ENCODE measurements at regions not wholly inside any gene's neighbourhood (a gene's known extent, or its start where the extent isn't known, plus 50 kb on each side); places are given as distances from the start of the nearest gene placed in this dataset.

DNA sequence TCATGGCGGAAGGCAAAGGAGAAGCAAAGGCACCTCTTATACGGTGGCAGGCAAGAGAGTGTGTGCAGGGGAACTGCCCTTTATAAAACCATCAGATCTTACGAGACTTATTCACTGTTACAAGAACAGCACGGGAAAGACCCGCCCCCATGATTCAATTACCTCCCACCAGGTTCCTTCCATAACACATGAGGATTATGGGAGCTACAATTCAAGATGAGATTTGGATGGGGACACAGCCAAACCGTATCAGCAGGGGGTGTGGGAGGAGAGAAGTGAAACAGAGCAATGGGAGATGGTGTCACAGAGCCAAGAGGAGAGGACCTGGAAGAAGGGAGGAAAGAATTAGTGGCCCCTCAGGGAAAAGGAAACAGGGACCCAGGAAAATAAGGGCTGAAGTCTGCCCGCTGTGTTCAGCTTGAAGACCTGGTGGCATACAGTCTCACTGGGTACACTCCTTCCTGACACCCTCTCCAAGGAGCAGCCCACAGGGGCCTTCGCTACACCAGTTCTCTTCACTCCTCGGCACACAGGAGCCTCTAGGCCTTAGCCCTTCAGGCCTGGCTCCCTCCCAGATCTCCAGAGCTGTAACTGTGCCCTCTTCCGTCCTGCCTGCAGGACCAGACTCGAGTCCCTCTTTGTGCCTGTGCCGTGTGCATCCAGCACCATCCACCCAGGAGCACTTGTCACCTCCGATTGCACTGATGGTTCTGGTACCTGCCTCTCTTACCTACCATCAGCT, 262.1 kb downstream of the EIPR1 start:
- TF ChIP-seq CTCF (IDR thresholded peaks at IDR 0.05): no peak
- peak; percentile 26 for DNase-seq

DNA sequence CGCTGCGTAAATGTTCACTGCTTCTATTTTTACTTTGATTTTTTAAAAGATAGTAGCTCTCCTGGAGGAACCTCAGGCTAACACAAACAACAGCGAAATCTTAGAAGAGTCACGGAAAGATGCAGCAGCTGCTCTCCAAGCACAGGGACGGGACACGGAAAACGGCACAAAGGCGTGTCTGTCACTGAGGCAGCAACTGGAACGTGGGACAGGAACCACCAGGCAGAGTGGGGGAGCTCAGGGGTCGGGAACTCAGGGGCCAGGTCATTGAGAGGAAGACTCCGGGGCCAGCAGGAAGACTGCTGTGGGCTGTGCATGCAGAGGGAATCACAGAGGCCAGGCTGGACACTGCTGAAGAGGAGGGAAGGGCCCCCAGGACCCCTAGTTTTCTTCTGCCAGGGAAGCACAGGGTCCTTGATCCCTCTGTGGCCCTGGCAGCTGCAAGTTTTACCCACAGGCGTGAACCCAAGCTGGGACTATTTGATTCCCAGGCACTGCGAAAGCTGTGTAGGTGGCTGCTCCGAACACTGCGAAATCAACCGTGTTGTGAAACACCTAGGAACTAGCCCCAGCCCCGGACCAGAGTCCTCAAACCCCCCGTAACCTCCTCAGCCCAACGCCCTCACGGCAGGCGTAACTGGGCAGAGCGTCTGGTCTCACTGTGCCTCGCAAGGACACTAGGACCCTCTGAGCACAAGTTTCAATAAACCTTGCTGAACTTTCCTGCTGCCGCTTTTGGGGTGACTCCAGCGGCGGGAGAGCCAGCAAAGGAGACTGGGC, 263.0 kb downstream of the EIPR1 start:
- no peak for ATAC-seq

More for the DNA sequence above, 262.1 kb downstream of the EIPR1 start:
- H3K27ac ChIP-seq: no peak overlapping the region
- intact Hi-C loops (cut with DNase I): no loop called here
- no peak overlapping the region for H3K4me3 ChIP-seq
- ATAC-seq: peak; percentile 37
- H3K4me1 ChIP-seq: no peaks in the 10 kb centered on the region
- H3K27me3 ChIP-seq: no peaks in the 10 kb centered on the region
- H3K36me3 ChIP-seq: no peaks in the 10 kb centered on the region
- no peaks in the 10 kb centered on the region for H3K9me3 ChIP-seq

DNA sequence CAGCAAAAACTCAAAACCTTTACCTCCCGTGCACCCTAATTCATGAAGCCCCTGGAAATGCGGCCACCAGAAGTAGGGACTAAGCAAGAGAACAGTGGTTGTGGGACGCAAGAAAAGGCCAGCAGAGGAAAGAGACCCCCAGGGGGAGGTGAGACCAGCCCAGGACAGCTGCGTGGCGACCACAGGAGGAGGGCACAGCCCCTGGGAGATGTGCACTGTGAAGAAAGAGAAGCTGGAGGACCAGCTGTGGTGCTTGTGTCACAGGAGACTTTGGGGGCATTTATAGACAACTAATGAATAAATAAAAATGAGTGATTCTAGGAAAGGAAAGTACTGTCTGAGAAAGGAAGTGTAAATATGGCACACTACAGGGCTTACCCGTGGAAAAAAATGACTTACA, 263.8 kb downstream of the EIPR1 start:
- Histone ChIP-seq H3K27me3 (no peaks in the 10 kb centered on the region), H3K36me3 (no peaks in the 10 kb centered on the region), H3K27ac (no peak overlapping the region), H3K9me3 (no peaks in the 10 kb centered on the region), H3K4me3 (no peak overlapping the region), H3K4me1 (no peaks in the 10 kb centered on the region)
- ATAC-seq (no peak), DNase-seq (peak; percentile 27)
- intact Hi-C loops (cut with DNase I): no loop called here
- no peak for TF ChIP-seq CTCF (IDR thresholded peaks at IDR 0.05)

More for the DNA sequence above, 263.0 kb downstream of the EIPR1 start:
- H3K9me3 ChIP-seq: no peaks in the 10 kb centered on the region
- H3K27ac ChIP-seq: no peak overlapping the region
- intact Hi-C loops (cut with DNase I): no loop called here
- H3K4me1 ChIP-seq: no peaks in the 10 kb centered on the region
- H3K36me3 ChIP-seq: no peaks in the 10 kb centered on the region
- peak; percentile 29 for DNase-seq
- no peak for TF ChIP-seq CTCF (IDR thresholded peaks at IDR 0.05)
- no peak overlapping the region for H3K4me3 ChIP-seq
- no peaks in the 10 kb centered on the region for H3K27me3 ChIP-seq

DNA sequence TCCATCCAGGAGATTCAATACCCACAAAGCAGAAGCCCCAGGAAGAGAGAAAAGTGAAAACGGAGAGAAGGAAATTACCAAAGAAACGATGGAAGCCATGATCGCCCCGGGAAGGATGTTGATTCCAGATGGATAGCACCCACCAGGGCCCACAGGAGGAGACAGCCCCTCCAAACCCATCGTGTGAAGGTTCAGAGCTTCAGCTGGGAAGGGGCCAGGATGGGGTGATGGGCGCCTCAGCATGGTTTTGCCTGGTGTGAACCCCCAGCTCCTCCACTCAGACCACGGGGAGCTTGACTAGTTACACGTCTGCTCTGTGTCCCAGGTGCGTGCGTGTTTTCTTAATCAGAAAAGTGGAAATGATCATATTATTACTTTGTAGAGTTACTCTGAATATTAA, 264.5 kb downstream of the EIPR1 start:
- H3K27ac ChIP-seq: no peak overlapping the region
- H3K9me3 ChIP-seq: no peaks in the 10 kb centered on the region
- H3K36me3 ChIP-seq: no peaks in the 10 kb centered on the region
- ATAC-seq (no peak), DNase-seq (no peak)
- intact Hi-C loops (cut with DNase I): no loop called here
- no peak for TF ChIP-seq CTCF (IDR thresholded peaks at IDR 0.05)
- H3K4me1 ChIP-seq: no peaks in the 10 kb centered on the region
- no peaks in the 10 kb centered on the region for H3K27me3 ChIP-seq
- H3K4me3 ChIP-seq: no peak overlapping the region

DNA sequence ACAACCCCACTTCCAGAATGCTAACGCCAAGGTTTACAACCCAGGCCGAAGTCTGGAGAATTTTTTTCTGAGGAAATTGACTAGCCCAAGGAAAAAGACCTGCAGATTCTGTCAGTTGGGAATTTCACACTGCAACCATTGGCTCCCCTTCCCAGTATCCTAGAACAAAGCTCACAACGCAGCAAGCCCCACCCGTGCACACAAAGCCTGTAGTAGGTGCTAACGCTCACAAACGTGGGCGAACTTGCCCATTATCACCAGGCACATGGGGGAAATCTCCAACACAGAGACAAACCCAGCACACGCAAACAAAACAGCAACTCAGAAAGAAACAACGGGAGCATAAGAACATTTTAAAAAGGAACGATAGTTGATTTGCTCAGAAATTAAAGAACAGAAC, 265.1 kb downstream of the EIPR1 start:
- H3K9me3 ChIP-seq: no peaks in the 10 kb centered on the region
- ATAC-seq: no peak

More for the DNA sequence above, 265.1 kb downstream of the EIPR1 start:
- intact Hi-C loops (cut with DNase I): no loop called here
- H3K4me3 ChIP-seq: no peak overlapping the region
- no peak for DNase-seq
- no peaks in the 10 kb centered on the region for H3K36me3 ChIP-seq
- no peak overlapping the region for H3K27ac ChIP-seq
- H3K27me3 ChIP-seq: no peaks in the 10 kb centered on the region
- no peaks in the 10 kb centered on the region for H3K4me1 ChIP-seq
- no peak for TF ChIP-seq CTCF (IDR thresholded peaks at IDR 0.05)

Data from upper lobe of right lung (tissue), 1 donor.